Breast epithelium (tissue), 4 donors: ENCODE measurements at regions not wholly inside any gene's neighbourhood (a gene's known extent, or its start where the extent isn't known, plus 50 kb on each side); places are given as distances from the start of the nearest gene placed in this dataset.

Experiments used
- DNase-seq, 2 donors: peaks; one replicate each; pipeline ENCODE4 v3.0.0-alpha.2; 2019; ENCODE audit warnings: low spot score in 2 of 2
- H3K27ac ChIP-seq, 2 donors: fragments of 200-600 bp; sonication (generic) in 1 of 2; one replicate each; pipeline ENCODE4 v1.5.1; 2016 to 2019; ENCODE audit warnings: mild to moderate bottlenecking in 1 of 2
- H3K27me3 ChIP-seq, 2 donors: fragments of 200-600 bp; sonication (generic) in 1 of 2; one replicate each; pipeline versions ENCODE4 v1.5.1 to v1.6.0; 2017 to 2019; ENCODE audit warnings: control low read depth in 1 of 2, mild to moderate bottlenecking in 1 of 2
- H3K36me3 ChIP-seq: fragments of 200-600 bp; one replicate; pipeline ENCODE4 v1.5.1; 2019
- H3K4me1 ChIP-seq, 2 donors: fragments of 200-600 bp; sonication (generic); one replicate each; pipeline ENCODE4 v1.5.1; 2016 to 2019; ENCODE audit warnings: control low read depth in 1 of 2
- H3K4me3 ChIP-seq, 3 donors: fragments of 200-600 bp; sonication (generic); 1 replicate in 2 of 3; 2 replicates in 1 of 3; pipeline ENCODE4 v1.5.1; 2016 to 2019; ENCODE audit warnings: mild to moderate bottlenecking in 3 of 3, moderate library complexity in 2 of 3
- H3K9me3 ChIP-seq, 2 donors: fragments of 200-600 bp; sonication (generic) in 1 of 2; one replicate each; pipeline ENCODE4 v1.5.1; 2016 to 2019; ENCODE audit warnings: control low read depth in 1 of 2
- POLR2A ChIP-seq: fragments of 450-650 bp; IDR thresholded peaks from one replicate; pipeline ENCODE4 v1.6.1; 2016; ENCODE audit warnings: antibody characterized with exemption, mild to moderate bottlenecking, moderate library complexity
- POLR2AphosphoS5 ChIP-seq, 3 donors: sonication (generic); formaldehyde crosslinking; IDR thresholded peaks; one replicate each; pipeline ENCODE4 v1.6.1; 2017; ENCODE audit warnings: antibody characterized with exemption in 3 of 3
- intact Hi-C: fragments of 100-400 bp; cut with DNase I; formaldehyde crosslinking; loops from one replicate; pipeline ENCODE4 v1.15.1; 2023; ENCODE audit warnings: low total_unique reads
- TF ChIP-seq, protein P1 (sequence below), 3 donors: fragments of 450-650 bp; IDR thresholded peaks; one replicate each; pipeline ENCODE4 v1.5.1; 2016 to 2017; ENCODE audit warnings: antibody characterized with exemption in 3 of 3, mild to moderate bottlenecking in 3 of 3, moderate library complexity in 3 of 3

DNA sequence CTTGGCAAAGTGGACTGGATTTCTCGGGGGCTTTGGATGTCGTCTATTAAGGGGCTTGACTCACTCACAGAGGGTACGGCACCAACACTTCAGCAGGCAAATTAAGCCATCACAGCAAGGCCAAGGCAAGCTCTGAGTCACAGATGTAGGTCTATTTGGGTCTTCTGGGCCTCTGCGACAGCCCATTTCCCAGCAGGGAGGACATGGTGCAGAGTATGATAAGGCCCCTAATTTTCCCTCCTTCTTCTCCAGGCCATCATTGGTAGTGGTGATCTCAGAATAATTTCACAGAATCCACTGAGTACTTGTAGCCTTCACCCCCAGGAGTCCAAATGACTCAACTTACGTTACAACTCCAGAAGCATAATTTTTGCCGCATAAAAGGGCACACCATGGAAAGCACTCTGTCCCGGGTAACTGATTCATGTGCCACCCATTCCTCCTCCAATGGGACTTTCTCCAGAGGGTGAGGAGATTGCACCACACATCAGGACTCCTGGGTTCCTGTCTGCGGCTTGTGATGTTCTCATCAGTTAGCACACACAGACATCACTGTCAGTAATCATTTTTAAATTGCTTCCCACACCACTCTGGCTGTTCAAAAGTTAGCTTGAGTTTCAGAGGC lies 164.9 kb downstream of the TXNL1 start:
- TF ChIP-seq POLR2AphosphoS5 (IDR thresholded peaks at IDR 0.05): no peak
- no peak for TF ChIP-seq POLR2A
- TF ChIP-seq, protein P1, sequence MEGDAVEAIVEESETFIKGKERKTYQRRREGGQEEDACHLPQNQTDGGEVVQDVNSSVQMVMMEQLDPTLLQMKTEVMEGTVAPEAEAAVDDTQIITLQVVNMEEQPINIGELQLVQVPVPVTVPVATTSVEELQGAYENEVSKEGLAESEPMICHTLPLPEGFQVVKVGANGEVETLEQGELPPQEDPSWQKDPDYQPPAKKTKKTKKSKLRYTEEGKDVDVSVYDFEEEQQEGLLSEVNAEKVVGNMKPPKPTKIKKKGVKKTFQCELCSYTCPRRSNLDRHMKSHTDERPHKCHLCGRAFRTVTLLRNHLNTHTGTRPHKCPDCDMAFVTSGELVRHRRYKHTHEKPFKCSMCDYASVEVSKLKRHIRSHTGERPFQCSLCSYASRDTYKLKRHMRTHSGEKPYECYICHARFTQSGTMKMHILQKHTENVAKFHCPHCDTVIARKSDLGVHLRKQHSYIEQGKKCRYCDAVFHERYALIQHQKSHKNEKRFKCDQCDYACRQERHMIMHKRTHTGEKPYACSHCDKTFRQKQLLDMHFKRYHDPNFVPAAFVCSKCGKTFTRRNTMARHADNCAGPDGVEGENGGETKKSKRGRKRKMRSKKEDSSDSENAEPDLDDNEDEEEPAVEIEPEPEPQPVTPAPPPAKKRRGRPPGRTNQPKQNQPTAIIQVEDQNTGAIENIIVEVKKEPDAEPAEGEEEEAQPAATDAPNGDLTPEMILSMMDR (IDR thresholded peaks at IDR 0.05): no peak
- DNase-seq: no peak

DNA sequence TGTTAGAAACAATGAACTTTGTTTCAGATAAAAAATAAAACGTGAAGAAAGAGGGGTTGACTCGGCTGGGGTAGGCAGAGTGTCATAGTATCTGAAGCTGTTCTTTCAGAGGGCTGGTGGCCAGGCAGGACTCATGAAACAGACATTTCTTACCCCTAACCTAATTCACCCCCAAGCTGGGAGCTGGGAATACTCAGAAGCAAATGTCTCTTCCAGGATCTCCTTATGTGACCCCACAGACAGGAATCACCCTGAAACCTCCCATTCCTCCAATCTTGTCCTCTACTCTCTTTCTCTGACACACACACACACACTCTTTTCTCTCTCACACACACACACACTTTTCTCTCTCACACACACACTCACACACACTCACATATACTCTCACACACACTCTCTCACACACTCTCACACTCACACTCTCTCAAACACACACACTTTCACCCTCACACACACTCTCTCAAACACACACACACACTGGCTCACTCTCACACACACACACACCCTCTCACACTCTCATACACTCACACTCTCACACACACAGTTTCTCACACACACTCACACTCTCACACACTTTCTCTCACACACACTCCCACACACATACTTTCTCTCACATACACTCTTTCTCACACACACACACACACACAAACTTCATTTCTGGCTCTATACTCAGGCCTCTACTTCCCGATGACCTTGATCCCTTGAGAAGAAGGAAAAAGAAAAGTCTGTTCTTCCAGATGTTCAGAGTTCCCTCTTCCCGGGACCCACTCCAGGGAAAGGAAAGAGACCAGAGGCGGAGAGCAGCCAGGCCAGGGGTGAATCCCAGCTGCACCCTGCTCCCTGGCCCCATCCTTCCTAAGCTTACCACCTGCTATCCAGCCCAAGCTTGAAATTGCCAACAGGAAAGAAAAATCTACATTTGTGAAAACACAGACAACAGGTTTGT lies 167.7 kb downstream of the TXNL1 start:
- Histone ChIP-seq H3K4me1 (no peaks in the 10 kb centered on the region), H3K9me3 (no peaks in the 10 kb centered on the region), H3K4me3 (no peak overlapping the region), H3K27me3 (no peaks in the 10 kb centered on the region), H3K27ac (no peak overlapping the region), H3K36me3 (no peaks in the 10 kb centered on the region)
- intact Hi-C loops: loop anchor here (5.0 kb wide), 1 partner anchor 1383 kb away; no protein-coding TSS in a partner anchor
- DNase-seq: no peak
- TF ChIP-seq POLR2A (no peak), POLR2AphosphoS5 (IDR thresholded peaks at IDR 0.05) (no peak)
- TF ChIP-seq, protein P1 (IDR thresholded peaks at IDR 0.05): no peak

More for the DNA sequence above, 164.9 kb downstream of the TXNL1 start:
- H3K9me3 ChIP-seq: no peaks in the 10 kb centered on the region
- no peak overlapping the region for H3K27ac ChIP-seq
- H3K4me3 ChIP-seq: no peak overlapping the region
- no peaks in the 10 kb centered on the region for H3K4me1 ChIP-seq
- H3K36me3 ChIP-seq: no peaks in the 10 kb centered on the region
- no peaks in the 10 kb centered on the region for H3K27me3 ChIP-seq
- intact Hi-C loops: loop anchor here (5.0 kb wide), 1 partner anchor 1386 kb away; no protein-coding TSS in a partner anchor

DNA sequence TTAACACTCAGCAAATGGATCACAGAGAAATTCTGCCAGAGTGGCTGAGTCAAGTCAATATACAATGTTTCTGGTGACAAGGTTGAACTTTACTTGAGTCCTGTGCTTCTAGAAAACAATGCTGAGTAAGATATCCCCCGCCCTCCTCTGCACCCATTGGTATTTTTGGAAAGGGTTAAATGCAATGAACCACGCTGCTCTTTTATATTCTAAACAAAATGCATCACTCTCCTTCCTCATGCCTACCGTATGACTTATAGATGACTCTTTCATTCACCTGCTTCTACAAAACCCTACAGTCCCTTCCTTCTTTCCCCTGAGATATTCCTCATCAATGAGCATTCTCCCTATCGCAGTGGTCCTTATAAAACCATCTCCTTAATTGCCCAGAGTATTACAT lies 168.8 kb downstream of the TXNL1 start:
- H3K4me1 ChIP-seq: no peaks in the 10 kb centered on the region

DNA sequence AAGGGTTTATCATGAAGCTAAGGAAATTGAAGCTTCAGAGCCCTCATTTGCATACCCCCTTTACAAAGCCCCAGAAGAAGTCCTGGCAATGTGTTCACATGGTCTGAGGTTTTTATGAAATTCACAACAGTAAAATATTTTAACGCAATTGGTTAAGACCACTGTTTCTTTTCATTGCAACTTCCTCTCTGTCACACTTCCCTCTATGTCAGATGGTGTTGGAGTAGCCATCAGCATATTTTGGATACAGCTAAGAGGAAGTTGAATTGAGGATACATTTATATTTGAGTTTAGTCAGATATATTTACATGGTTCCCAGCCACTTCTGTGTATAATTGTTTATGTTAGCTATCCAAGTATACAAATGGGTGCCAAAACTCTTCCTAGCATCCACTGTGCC lies 170.0 kb downstream of the TXNL1 start:
- Histone ChIP-seq H3K36me3 (no peaks in the 10 kb centered on the region), H3K27me3 (no peaks in the 10 kb centered on the region), H3K4me3 (no peak overlapping the region), H3K27ac (no peak overlapping the region), H3K4me1 (no peaks in the 10 kb centered on the region), H3K9me3 (peaks cover 0 to 11% of the 10 kb centered on the region in 2 donors)
- no peak for DNase-seq
- intact Hi-C loops: no loop called here
- TF ChIP-seq POLR2A (no peak), POLR2AphosphoS5 (IDR thresholded peaks at IDR 0.05) (no peak)
- TF ChIP-seq, protein P1 (IDR thresholded peaks at IDR 0.05): no peak

More for the DNA sequence above, 168.8 kb downstream of the TXNL1 start:
- intact Hi-C loops: no loop called here
- DNase-seq: no peak
- Histone ChIP-seq H3K9me3 (peaks cover 0 to 8% of the 10 kb centered on the region in 2 donors), H3K27me3 (no peaks in the 10 kb centered on the region), H3K27ac (no peak overlapping the region), H3K4me3 (no peak overlapping the region), H3K36me3 (no peaks in the 10 kb centered on the region)
- TF ChIP-seq POLR2A: no peak
- no peak for TF ChIP-seq POLR2AphosphoS5 (IDR thresholded peaks at IDR 0.05)
- TF ChIP-seq, protein P1 (IDR thresholded peaks at IDR 0.05): no peak

DNA sequence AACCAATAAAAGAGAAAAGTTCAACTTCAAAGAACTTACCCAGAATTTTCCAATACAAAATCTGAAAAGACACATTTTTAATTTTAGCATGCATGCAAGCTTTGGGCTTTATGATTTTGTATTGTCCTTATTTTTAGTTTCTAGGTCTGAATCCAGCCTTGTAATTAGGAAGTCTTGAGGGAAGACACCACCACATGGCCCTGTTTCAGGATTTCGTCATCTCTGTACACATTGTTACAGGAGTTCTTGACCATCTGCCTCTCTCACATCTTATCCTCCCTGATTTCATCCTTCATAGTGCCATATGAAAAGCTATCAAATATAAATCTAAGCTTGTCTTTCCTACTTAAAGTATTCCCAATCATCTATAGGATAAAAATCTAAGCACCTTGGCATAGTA lies 176.1 kb downstream of the TXNL1 start:
- Histone ChIP-seq H3K36me3 (no peaks in the 10 kb centered on the region), H3K4me3 (no peak overlapping the region), H3K27ac (no peak overlapping the region), H3K9me3 (peaks cover 0 to 11% of the 10 kb centered on the region in 2 donors), H3K4me1 (no peaks in the 10 kb centered on the region), H3K27me3 (no peaks in the 10 kb centered on the region)
- intact Hi-C loops: no loop called here
- no peak for DNase-seq
- no peak for TF ChIP-seq POLR2AphosphoS5 (IDR thresholded peaks at IDR 0.05)
- TF ChIP-seq, protein P1 (IDR thresholded peaks at IDR 0.05): no peak
- no peak for TF ChIP-seq POLR2A
